ENCODE measurements at regions not wholly inside any gene's neighbourhood (a gene's known extent, or its start where the extent isn't known, plus 50 kb on each side); places are given as distances from the start of the nearest gene placed in this dataset.

GRCh38 chr20:11200423-11200822 lies 526.6 kb upstream of the JAG1 start:
- Histone ChIP-seq H3K79me2 (ENCODE audit: insufficient read depth, low read length) (no peaks in the 10 kb centered on the region), H3K9me3 (ENCODE audit: insufficient read depth, low read depth, low read length) (no peaks in the 10 kb centered on the region), H3K4me2 (ENCODE audit: low read depth, low read length, poor library complexity, severe bottlenecking) (no peak overlapping the region), H2AFZ (ENCODE audit: low read length) (no peak overlapping the region), H3K9me2 (replicated peaks; ENCODE audit: low read depth, low read length) (no peaks in the 10 kb centered on the region), H3K4me3 (ENCODE audit: low read length, poor library complexity, severe bottlenecking) (no peak overlapping the region), H3F3A (ENCODE audit: low read depth) (no peaks in the 10 kb centered on the region), H4K20me1 (ENCODE audit: insufficient read depth, low read length, poor library complexity, severe bottlenecking) (no peaks in the 10 kb centered on the region), H3K9ac (ENCODE audit: low read depth, low read length, poor library complexity, severe bottlenecking) (no peak overlapping the region), H3K36me3 (ENCODE audit: insufficient read depth, low read length) (no peaks in the 10 kb centered on the region), H3K4me1 (ENCODE audit: insufficient read depth, low read length, poor library complexity, severe bottlenecking) (no peaks in the 10 kb centered on the region), H3K27me3 (ENCODE audit: insufficient read depth, low read length, poor library complexity, severe bottlenecking) (no peaks in the 10 kb centered on the region)
- TF ChIP-seq EZH2phosphoT487 (IDR thresholded peaks at IDR 0.05; ENCODE audit: borderline replicate concordance) = no peak
- TF ChIP-seq CTCF (conservative IDR thresholded peaks at IDR 0.05; ENCODE audit: low read length) = no peak

GRCh38 chr20:11204926-11205768 lies 531.3 kb upstream of the JAG1 start:
- no peak overlapping the region for H3K4me2 ChIP-seq (ENCODE audit: low read depth, low read length, poor library complexity, severe bottlenecking)
- H3K9me2 ChIP-seq (replicated peaks; ENCODE audit: low read depth, low read length) = no peaks in the 10 kb centered on the region
- no peaks in the 10 kb centered on the region for H4K20me1 ChIP-seq (ENCODE audit: insufficient read depth, low read length, poor library complexity, severe bottlenecking)
- no peaks in the 10 kb centered on the region for H3F3A ChIP-seq (ENCODE audit: low read depth)
- no peak overlapping the region for H3K9ac ChIP-seq (ENCODE audit: low read depth, low read length, poor library complexity, severe bottlenecking)
- no peak overlapping the region for H3K4me3 ChIP-seq (ENCODE audit: low read length, poor library complexity, severe bottlenecking)
- no peaks in the 10 kb centered on the region for H3K36me3 ChIP-seq (ENCODE audit: insufficient read depth, low read length)
- TF ChIP-seq CTCF (conservative IDR thresholded peaks at IDR 0.05; ENCODE audit: low read length) (peak; percentile 85), EZH2phosphoT487 (IDR thresholded peaks at IDR 0.05; ENCODE audit: borderline replicate concordance) (no peak)
- no peaks in the 10 kb centered on the region for H3K27me3 ChIP-seq (ENCODE audit: insufficient read depth, low read length, poor library complexity, severe bottlenecking)
- peak overlapping the region; percentile 70 for H2AFZ ChIP-seq (ENCODE audit: low read length)
- H3K4me1 ChIP-seq (ENCODE audit: insufficient read depth, low read length, poor library complexity, severe bottlenecking) = no peaks in the 10 kb centered on the region
- H3K9me3 ChIP-seq (ENCODE audit: insufficient read depth, low read depth, low read length) = no peaks in the 10 kb centered on the region
- no peaks in the 10 kb centered on the region for H3K79me2 ChIP-seq (ENCODE audit: insufficient read depth, low read length)

- no peaks in the 10 kb centered on the region for H3K9me2 ChIP-seq (replicated peaks; ENCODE audit: low read depth, low read length)
- H3K4me3 ChIP-seq (ENCODE audit: low read length, poor library complexity, severe bottlenecking) = no peak overlapping the region
- H3K9ac ChIP-seq (ENCODE audit: low read depth, low read length, poor library complexity, severe bottlenecking) = no peak overlapping the region
- H3K4me2 ChIP-seq (ENCODE audit: low read depth, low read length, poor library complexity, severe bottlenecking) = no peak overlapping the region
- no peaks in the 10 kb centered on the region for H3K79me2 ChIP-seq (ENCODE audit: insufficient read depth, low read length)
- no peaks in the 10 kb centered on the region for H3K36me3 ChIP-seq (ENCODE audit: insufficient read depth, low read length)
- H3K4me1 ChIP-seq (ENCODE audit: insufficient read depth, low read length, poor library complexity, severe bottlenecking) = no peaks in the 10 kb centered on the region
- no peaks in the 10 kb centered on the region for H4K20me1 ChIP-seq (ENCODE audit: insufficient read depth, low read length, poor library complexity, severe bottlenecking)
- TF ChIP-seq EZH2phosphoT487 (IDR thresholded peaks at IDR 0.05; ENCODE audit: borderline replicate concordance) (no peak), CTCF (conservative IDR thresholded peaks at IDR 0.05; ENCODE audit: low read length) (no peak)
- no peaks in the 10 kb centered on the region for H3K27me3 ChIP-seq (ENCODE audit: insufficient read depth, low read length, poor library complexity, severe bottlenecking)
- no peak overlapping the region for H2AFZ ChIP-seq (ENCODE audit: low read length)
- no peaks in the 10 kb centered on the region for H3F3A ChIP-seq (ENCODE audit: low read depth)
- no peaks in the 10 kb centered on the region for H3K9me3 ChIP-seq (ENCODE audit: insufficient read depth, low read depth, low read length)
Observed at GRCh38 chr20:11205769-11206362, 532.1 kb upstream of the JAG1 start.
